T-helper 17 cell (primary cell): ENCODE measurements at regions not wholly inside any gene's neighbourhood (a gene's known extent, or its start where the extent isn't known, plus 50 kb on each side); places are given as distances from the start of the nearest gene placed in this dataset.

Experiments used
- ATAC-seq: fragments of 150-1000 bp; cut with Tn5 transposase; 2 replicates; pipeline ENCODE4 v1.10.0; 2021; ENCODE audit warnings: mild to moderate bottlenecking, moderate library complexity
- DNase-seq, 3 donors: peaks; one replicate each; pipeline versions ENCODE4 v3.0.0 to v3.0.0-alpha.2; 2020 to 2021
- H3K9me3 ChIP-seq: one replicate; pipeline ENCODE4 v1.7.0; 2013; ENCODE audit warnings: low read length, mild to moderate bottlenecking; ENCODE audit not compliant: control insufficient read depth, poor library complexity, severe bottlenecking
- H3K27ac Mint-ChIP-seq: one replicate; pipeline ENCODE4 v1.8.0; 2022; ENCODE audit warnings: mild to moderate bottlenecking, moderate library complexity, mixed read lengths
- H3K27me3 Mint-ChIP-seq: one replicate; pipeline ENCODE4 v1.8.0; 2022; ENCODE audit warnings: mixed read lengths
- H3K36me3 Mint-ChIP-seq: one replicate; pipeline ENCODE4 v1.8.0; 2022; ENCODE audit warnings: low read depth, mixed read lengths
- H3K4me1 Mint-ChIP-seq: one replicate; pipeline ENCODE4 v1.8.0; 2022; ENCODE audit warnings: mild to moderate bottlenecking, mixed read lengths
- H3K4me3 Mint-ChIP-seq: one replicate; pipeline ENCODE4 v1.8.0; 2022; ENCODE audit warnings: mild to moderate bottlenecking, moderate library complexity, mixed read lengths

DNA sequence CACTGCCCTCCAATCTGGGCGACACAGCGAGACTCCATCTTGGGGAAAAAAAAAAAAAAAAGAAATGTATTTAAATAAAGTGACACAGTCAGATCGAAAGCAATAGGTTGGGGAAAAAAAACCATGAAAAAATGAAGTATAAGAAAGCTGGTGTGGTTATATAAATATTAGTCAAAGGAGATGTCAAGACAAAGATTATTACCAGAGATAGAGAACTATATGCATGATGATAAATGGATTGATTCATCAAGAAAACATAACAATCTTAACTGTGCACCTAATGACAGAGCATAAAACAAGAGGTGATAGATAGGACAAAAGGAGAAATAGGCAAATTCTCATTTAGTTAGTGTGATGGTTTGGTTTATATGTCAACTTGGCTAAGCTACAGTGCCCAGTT lies 146.9 kb upstream of the AHI1 start:
- H3K9me3 ChIP-seq: no peaks in the 10 kb centered on the region
- no peak for DNase-seq
- Mint-ChIP-seq H3K27me3 (peaks cover 12% of the 10 kb centered on the region), H3K4me3 (no peak overlapping the region), H3K36me3 (peaks cover 8% of the 10 kb centered on the region), H3K4me1 (no peaks in the 10 kb centered on the region), H3K27ac (no peak overlapping the region)
- ATAC-seq: no peak

DNA sequence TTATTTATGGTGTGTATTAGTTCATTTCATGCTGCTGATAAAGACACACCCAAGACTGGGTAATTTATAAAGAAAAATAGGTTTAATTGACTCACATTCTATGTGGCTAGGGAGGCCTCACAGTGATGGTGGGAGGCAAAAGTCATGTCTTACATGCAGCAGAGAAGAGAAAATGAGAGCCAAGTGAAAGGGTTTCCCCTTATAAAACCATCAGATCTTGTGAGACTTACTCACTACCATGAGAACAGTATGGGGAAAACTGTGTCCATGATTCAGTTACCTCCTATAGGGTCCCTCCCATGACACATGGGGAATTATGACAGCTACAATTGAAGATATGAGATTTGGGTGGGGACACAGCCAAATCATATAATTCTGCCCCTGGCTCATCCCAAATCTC lies 150.0 kb upstream of the AHI1 start:
- no peaks in the 10 kb centered on the region for H3K9me3 ChIP-seq
- Mint-ChIP-seq H3K36me3 (no peaks in the 10 kb centered on the region), H3K4me1 (no peaks in the 10 kb centered on the region), H3K27me3 (no peaks in the 10 kb centered on the region), H3K4me3 (no peak overlapping the region), H3K27ac (no peak overlapping the region)
- no peak for DNase-seq
- no peak for ATAC-seq

DNA sequence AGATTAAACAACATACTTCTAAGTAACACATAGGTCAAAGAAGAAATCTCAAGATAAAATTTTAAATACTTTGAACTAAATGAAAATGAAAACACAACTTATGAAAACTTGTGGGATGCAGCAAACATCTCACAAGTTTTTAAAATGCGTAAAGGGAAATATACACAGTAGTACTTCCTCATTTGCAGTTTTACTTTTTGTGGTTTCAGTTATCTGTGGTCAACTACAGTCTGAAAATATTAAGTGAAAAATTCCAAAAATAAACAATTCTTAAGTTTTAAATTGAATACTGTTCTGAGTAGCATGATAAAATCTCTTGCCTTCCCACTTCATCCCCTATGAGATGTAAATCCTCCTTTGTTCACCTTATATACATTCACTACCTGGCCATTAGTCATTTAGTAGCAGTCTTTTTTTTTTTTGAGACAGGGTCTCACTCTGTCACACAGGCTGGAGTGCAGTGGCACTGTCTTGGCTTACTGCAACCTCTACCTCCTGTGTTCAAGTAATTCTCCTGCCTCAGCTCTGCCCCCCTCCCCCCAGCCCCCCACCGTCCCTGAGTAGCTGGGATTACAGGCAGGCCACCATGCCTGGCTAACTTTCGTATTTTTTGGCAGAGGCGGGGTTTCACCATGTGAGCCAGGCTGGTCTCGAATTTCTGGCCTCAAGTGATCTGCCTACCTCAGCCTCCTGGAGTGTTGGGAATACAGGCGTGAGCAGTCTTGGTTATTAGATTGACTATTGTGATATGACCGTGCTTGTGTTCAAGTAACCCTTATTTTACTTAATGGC lies 154.6 kb upstream of the AHI1 start:
- H3K36me3 Mint-ChIP-seq: no peaks in the 10 kb centered on the region
- H3K27ac Mint-ChIP-seq: no peak overlapping the region
- no peak overlapping the region for H3K4me3 Mint-ChIP-seq
- no peak for ATAC-seq
- H3K27me3 Mint-ChIP-seq: no peaks in the 10 kb centered on the region
- no peaks in the 10 kb centered on the region for H3K9me3 ChIP-seq
- DNase-seq: no peak
- no peaks in the 10 kb centered on the region for H3K4me1 Mint-ChIP-seq

DNA sequence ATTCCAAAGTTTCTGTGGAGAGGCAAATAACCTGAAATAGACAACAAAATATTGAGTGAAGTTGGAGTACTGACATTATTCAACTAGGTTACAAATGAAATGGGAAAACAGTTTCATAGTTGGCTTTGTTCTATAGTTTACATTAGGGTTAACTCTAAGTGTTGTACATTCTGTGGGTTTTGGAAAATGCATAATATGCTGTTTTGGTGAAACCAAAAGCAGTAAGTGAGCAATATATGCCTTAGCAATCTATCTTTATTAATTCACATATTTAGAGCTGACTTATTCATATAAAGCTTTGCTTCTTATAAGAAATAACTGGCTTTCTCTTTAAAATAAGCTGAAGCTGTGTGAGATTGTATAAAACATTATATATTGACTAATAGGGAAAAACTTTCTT lies 157.5 kb upstream of the AHI1 start:
- Mint-ChIP-seq H3K4me1 (no peaks in the 10 kb centered on the region), H3K36me3 (no peaks in the 10 kb centered on the region), H3K27ac (no peak overlapping the region), H3K27me3 (no peaks in the 10 kb centered on the region), H3K4me3 (no peak overlapping the region)
- DNase-seq (no peak), ATAC-seq (no peak)
- no peaks in the 10 kb centered on the region for H3K9me3 ChIP-seq

DNA sequence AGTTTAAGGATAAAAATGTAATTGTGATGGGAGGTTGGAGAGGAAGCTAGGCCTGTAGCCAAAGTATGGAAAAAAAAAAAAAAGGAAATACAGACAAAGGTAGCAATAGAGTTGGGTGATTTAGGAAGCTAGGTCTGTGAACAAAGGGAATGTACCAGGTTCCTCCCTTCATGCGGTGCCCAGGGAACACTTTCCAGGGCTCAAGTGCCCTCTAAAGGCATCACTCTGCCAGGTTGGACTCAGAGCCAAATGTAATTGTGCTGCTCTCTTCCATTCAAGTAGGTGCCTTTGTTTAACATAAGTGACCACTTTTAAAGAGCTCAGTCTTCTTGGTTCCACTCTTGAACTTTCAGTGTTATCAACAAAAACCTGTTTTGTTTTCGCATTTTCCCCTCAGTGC lies 159.7 kb upstream of the AHI1 start:
- Mint-ChIP-seq H3K27me3 (no peaks in the 10 kb centered on the region), H3K4me3 (no peak overlapping the region), H3K4me1 (no peaks in the 10 kb centered on the region), H3K27ac (no peak overlapping the region), H3K36me3 (no peaks in the 10 kb centered on the region)
- DNase-seq (no peak), ATAC-seq (no peak)
- H3K9me3 ChIP-seq: no peaks in the 10 kb centered on the region

DNA sequence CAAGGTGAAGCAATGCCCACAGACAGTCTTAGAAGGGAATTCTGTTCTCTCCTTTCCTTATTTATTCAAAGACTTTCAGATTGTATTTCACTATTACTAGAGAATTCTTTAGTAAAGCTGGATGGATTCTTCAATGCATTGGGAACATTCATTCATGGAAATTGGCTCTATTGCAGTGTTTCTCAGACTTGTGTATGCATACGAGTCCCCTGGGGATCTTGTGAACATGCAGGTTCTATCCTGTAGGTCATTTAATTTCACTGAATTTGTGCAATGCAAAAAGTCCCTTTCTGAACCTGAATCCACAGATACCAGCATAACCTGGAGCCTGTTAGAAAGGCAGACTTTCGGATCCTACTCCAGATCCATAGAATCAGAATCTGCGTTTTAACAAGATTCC lies 160.9 kb upstream of the AHI1 start:
- no peaks in the 10 kb centered on the region for H3K4me1 Mint-ChIP-seq
- H3K4me3 Mint-ChIP-seq: no peak overlapping the region
- H3K9me3 ChIP-seq: no peaks in the 10 kb centered on the region
- ATAC-seq (no peak), DNase-seq (no peak)
- no peaks in the 10 kb centered on the region for H3K36me3 Mint-ChIP-seq
- H3K27ac Mint-ChIP-seq: no peak overlapping the region
- no peaks in the 10 kb centered on the region for H3K27me3 Mint-ChIP-seq

DNA sequence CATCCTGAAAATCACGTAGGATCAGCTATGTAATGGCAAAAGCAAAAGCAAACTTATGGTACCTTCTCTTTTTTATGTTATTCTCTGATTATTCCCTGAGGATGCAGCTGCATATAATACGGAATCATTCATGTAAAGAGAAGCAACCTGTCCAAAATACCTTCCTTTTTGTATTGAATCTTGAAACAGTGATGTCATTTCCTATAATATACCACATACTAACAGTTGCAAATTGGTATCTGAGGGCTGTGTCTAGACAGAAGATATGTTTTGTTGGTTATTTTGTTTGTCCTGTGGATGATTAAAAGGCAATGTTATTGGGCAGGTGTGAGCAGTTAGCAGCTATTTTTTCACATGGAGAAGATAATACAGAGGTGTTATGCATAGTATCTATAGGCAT lies 161.4 kb upstream of the AHI1 start:
- no peaks in the 10 kb centered on the region for H3K9me3 ChIP-seq
- Mint-ChIP-seq H3K36me3 (no peaks in the 10 kb centered on the region), H3K27me3 (no peaks in the 10 kb centered on the region), H3K4me1 (no peaks in the 10 kb centered on the region), H3K27ac (no peak overlapping the region), H3K4me3 (no peak overlapping the region)
- DNase-seq (no peak), ATAC-seq (no peak)

DNA sequence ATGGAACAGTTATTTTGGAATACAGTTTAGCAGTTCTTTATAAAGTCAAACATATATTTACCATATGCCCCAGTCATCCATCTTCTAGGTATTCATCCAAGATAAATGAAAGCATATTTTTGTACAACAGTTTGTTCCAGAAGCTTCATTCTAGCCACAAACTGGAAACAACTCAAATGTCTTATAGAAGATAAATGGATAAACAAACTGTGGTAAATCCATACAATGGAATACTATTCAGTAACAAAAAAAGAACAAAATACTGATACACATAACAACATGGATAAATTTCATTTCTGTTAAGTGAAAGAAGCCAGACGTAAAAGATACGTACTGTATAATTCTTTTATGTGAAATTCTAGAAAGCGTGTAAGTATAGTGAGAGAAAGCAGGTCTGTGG lies 167.0 kb upstream of the AHI1 start:
- no peak for ATAC-seq
- Mint-ChIP-seq H3K27ac (no peak overlapping the region), H3K4me1 (no peaks in the 10 kb centered on the region), H3K27me3 (peaks cover 20% of the 10 kb centered on the region), H3K36me3 (no peaks in the 10 kb centered on the region), H3K4me3 (no peak overlapping the region)
- DNase-seq: no peak
- H3K9me3 ChIP-seq: no peaks in the 10 kb centered on the region

DNA sequence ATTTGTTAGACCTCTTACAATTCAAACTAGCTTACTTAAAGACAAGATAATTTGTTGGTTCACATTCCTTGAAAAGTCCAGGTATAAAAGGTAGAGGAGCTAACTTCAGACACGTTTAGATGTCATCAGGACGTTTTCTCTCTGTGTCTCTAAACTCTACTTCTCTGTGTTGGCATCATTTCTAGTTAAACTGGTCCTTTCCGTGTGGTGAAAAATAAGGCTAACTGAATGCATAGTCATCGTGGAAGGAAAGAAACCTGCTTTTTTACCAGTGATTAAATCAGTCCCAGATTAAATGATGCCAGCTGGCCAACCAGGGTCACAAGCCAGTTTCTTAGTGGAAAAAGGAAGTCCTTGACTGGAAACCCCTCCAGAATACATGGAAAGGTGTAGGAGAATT lies 168.4 kb upstream of the AHI1 start:
- Mint-ChIP-seq H3K27ac (no peak overlapping the region), H3K4me1 (no peaks in the 10 kb centered on the region), H3K4me3 (no peak overlapping the region), H3K27me3 (peaks cover 20% of the 10 kb centered on the region), H3K36me3 (no peaks in the 10 kb centered on the region)
- DNase-seq (no peak), ATAC-seq (no peak)
- H3K9me3 ChIP-seq: no peaks in the 10 kb centered on the region

DNA sequence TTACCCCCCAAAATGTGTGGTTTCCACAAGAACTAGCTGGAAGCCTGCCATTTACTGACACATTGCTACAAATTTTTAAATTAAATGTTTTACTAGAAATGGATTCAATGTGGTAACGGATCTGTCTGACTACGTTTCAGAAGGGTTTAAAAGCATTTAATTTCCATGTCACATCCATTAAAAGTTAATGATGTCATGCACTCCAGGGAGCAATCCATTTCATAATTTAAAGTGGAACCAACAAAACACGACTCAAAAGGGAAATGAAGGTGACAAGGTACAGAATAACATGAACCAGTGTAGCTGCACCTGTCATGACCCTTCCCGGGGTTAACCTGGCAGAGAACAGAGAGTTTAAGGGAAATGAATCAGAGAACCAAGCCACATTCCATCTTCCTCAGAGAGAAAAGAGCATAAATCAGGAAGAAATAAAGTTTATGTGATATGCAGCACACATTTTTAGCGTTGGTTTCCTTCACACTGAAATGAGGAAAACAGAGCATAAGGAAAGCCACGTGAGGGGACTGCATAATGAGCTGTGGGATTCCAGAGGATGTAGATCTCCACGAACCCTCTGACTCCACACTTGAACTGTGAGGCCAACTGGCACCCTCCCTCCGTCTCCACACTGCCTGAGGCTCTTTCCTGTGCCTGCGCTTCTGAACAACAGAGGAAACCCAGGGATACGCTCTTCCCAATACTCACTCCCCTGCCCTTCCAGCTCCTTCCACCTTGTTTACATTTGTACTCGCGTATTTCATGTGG lies 170.3 kb upstream of the AHI1 start:
- DNase-seq (no peak), ATAC-seq (no peak)
- no peak overlapping the region for H3K4me3 Mint-ChIP-seq
- no peaks in the 10 kb centered on the region for H3K9me3 ChIP-seq
- no peaks in the 10 kb centered on the region for H3K36me3 Mint-ChIP-seq
- H3K27me3 Mint-ChIP-seq: peaks cover 20% of the 10 kb centered on the region
- H3K4me1 Mint-ChIP-seq: peaks cover 2% of the 10 kb centered on the region
- H3K27ac Mint-ChIP-seq: no peak overlapping the region

DNA sequence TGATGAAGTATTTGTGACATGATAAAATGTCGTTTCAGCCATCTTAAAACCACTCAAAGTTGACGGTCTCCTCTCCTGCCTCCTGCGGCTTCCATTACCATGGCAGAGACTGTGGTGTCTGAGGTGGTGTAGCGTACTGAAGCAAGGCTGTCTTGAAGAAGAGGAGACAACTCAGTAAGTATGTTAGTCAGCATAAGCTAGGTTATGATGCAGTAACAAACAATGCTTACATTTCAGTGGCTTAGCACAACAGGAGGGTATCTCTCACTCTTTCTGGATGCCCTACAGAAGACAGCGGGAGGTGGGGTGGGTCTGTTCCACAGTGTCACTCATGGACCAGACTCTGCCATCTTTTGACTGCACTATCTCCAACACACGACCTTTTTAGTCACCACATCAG lies 174.7 kb upstream of the AHI1 start:
- Mint-ChIP-seq H3K36me3 (no peaks in the 10 kb centered on the region), H3K27me3 (peaks cover 12% of the 10 kb centered on the region), H3K4me1 (peaks cover 2% of the 10 kb centered on the region), H3K27ac (peak overlapping the region; percentile 70), H3K4me3 (no peak overlapping the region)
- no peak for DNase-seq
- H3K9me3 ChIP-seq: no peaks in the 10 kb centered on the region
- ATAC-seq: no peak

DNA sequence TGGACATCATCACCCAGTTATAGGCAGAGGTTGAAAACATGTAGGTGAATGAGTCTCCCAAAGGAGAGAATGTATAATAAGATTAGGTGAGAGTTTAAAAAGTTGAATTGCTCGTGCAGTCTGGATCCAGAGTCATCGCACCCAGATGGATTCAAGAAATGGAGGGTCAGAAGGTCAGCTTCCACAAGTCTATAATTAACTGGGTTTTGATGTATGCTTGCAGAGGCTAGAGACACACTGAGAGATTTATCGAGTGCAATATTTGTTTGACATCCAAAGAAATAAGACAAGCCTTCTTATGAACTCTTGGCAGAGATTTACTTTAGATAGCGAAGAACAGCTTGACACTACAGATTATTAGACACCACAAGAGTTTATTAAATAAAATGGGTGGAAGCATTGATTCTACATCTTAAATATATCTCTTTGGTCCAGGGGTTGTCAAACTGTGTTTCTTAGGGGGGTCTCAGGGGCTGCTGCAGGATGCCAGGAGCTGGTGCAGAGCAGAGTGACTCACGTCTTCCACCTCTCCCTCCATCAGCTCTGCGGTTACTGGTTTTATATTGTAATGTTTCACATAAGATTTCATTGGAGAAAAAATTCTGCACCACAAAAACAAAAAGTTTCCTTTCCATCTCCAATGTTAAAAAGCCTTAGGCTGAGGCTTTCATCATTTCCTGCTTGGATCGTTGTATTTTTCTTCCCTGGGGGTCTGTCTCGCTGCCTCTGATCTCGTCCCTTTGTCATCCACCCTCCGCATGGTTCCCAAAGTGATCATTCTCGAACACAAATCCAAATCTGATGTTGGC lies 176.2 kb upstream of the AHI1 start:
- Mint-ChIP-seq H3K27me3 (no peaks in the 10 kb centered on the region), H3K4me1 (peaks cover 2% of the 10 kb centered on the region), H3K27ac (no peak overlapping the region), H3K36me3 (no peaks in the 10 kb centered on the region), H3K4me3 (no peak overlapping the region)
- DNase-seq (no peak), ATAC-seq (no peak)
- no peaks in the 10 kb centered on the region for H3K9me3 ChIP-seq

DNA sequence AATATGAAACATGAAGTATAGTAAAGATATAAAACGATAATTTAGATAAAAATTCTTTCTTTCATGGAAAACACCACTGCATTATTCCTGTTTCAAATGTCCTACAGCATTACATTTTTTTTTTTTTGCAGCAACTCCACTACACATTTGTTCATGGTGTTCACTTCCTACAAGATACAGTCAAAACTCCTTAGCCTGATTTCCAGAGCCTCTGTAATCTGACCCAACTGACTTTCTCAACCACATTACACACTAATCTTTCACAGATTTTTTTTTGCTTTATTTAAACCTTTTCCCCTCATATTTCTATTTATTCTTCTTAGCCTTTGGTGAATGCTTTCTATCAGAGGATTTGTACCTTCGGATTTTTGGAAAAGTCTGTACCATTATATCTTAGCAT lies 176.5 kb upstream of the PDE7B start:
- no peaks in the 10 kb centered on the region for H3K27me3 Mint-ChIP-seq
- ATAC-seq (no peak), DNase-seq (no peak)
- H3K9me3 ChIP-seq: no peaks in the 10 kb centered on the region
- H3K4me1 Mint-ChIP-seq: peaks cover 2% of the 10 kb centered on the region
- H3K27ac Mint-ChIP-seq: no peak overlapping the region
- no peak overlapping the region for H3K4me3 Mint-ChIP-seq
- H3K36me3 Mint-ChIP-seq: no peaks in the 10 kb centered on the region
